HG03354 (cell line): ENCODE measurements at regions not wholly inside any gene's neighbourhood (a gene's known extent, or its start where the extent isn't known, plus 50 kb on each side); places are given as distances from the start of the nearest gene placed in this dataset.
"Not testable (repeated sequence)": the region's sequence is repeated elsewhere in the genome, so short reads cannot be mapped to it uniquely, and the experiment has no call there.

Experiments used
- ATAC-seq: cut with Tn5 transposase; IDR thresholded peaks from one replicate; pipeline ENCODE4 v1.9.1; 2021; ENCODE audit warnings: mild to moderate bottlenecking; ENCODE audit not compliant: unreplicated experiment, poor library complexity, severe bottlenecking

- ATAC-seq = no peak
Measured at GRCh38 chr14:83047059-83047830, 1513.6 kb upstream of the SEL1L start.

DNA sequence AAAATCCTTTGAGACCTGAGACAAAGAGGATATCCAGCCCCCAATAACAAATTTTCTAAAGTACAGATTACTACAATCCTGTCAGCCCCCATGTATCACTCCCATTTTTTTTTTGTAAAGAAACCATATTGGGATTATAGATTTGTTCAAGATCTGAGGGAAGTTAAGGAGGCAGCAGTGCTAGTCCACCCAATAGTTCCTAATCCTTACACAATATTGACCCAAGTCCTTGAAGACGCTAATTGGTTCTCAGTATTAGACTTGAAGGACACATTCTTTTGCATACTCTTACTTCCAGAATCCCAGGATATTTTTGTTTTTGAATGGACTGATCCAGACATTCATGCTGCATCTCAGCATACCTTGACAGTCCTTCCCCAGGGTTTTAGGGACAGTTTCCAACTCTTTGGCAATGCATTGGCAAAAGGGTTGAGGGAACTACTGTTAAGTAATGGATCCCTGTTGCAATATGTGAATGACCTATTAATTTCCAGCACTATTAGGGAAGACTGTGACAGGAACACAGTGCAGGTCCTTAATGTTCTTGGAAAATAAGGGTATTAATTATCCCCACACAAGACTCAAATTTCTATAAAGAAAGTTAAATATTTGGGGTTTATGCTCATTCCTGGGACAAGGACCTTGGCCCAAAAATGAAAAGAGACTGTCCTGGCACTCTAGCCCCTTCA, 1519.5 kb upstream of the SEL1L start:
- no peak for ATAC-seq

DNA sequence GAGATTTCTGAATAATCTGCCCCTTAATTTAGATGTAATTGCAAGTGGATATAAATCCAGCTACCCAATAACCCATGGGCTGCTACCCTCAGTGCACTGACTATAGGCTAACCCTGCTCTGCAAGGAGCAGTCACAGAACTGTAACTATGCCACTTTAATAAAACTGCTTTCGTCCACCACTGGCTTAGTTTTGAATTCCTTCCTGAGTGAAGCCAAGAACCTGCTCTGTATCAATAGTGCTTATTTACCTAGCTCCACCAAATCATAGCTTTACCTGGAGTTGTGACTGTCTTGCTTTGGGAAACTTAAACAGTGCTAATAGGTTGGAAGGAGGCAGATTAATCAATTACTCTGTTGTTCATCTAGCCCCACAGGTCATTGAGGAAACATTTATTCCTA, 1524.4 kb upstream of the SEL1L start:
- no peak for ATAC-seq

DNA sequence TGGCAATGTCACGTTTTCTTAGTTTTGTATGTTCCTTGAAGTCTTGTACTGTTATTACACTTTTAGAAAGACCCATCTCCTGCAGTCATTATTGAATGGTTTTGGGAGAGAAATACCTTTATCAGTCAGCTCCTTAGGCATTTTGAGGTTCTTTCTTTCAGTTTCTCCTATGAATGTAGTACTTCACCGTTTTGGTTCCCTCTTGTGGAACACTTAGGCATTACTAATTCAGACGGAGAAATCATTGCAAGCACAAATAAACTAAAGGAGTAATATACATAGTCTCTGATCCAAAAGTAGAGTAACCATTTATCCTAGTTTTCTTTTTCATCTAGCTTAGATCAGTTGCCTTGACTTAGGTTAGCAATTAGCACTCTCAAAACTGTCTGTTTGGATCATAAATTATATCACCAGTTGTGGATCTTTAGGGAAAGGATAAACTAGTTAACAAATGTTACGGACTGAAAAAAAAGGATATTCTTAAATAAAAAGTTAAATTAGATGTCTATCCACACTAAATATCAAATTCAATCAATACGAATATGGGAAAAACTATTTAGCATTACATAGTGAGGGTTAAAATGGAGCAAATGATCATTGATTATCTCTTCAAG, 1538.3 kb upstream of the SEL1L start:
- peak; percentile 68 for ATAC-seq

DNA sequence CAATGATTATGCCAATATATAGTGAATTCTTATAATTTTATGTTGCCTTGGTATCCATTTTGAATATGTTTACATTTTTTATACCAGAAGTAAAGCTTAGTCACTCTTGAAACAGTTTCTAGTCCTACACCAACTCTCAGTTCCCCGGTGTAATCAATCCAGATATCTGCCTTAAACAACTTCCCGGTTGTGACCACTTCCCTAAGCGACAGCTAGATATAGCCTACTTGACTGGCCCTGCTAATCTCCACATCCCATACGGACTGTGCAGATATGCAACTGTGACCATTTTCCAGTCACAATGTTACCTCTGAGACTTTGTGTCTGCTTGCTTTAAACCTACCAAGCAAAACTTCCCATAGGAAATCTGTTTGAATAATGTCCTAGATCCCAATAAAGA, 1551.5 kb upstream of the SEL1L start:
- no peak for ATAC-seq

DNA sequence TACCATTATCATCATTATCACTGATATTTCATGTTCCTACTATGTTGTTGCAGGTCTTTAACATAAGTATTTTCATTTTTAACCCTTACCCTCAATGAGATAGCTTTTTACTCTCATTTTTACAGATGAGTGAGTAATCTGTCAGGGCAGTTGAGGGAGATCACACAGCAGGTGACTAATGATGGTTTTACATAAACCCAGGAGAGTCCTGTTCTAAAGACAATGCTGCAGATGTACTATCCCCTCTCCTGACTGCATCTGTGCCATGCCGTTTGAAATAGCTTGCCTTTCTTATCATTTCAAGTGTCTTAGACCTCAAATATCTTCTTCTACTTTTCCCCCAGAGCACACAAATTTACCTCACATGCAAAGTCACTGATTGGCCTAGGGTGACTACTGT, 1552.1 kb upstream of the SEL1L start:
- no peak for ATAC-seq

- not testable (repeated sequence) for ATAC-seq
Measured at GRCh38 chr14:83091991-83092956, 1558.6 kb upstream of the SEL1L start.

- no peak for ATAC-seq
Measured at GRCh38 chr14:83096092-83096491, 1562.4 kb upstream of the SEL1L start.

- no peak for ATAC-seq
Measured at GRCh38 chr14:83101846-83102245, 1568.2 kb upstream of the SEL1L start.

DNA sequence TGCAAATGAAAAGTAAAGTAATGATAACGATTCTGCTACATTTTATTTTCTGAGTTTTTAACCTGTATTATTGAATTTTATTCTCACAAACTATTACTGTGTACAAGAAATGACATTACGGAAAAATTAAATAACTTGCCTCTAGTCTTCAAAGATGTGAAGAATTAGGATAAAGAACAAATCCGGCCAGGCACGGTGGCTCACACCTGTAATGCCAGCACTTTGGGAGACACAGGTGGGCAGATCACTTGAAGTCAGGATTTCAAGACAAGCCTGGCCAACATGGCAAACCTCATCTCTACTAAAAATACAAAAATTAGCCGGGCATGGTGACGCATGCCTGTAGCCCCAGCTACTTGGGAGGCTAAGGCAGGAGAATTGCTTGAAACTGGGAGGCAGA, 1584.4 kb upstream of the SEL1L start:
- no peak for ATAC-seq

GRCh38 chr14:83120187-83120586, 1586.5 kb upstream of the SEL1L start:
- no peak for ATAC-seq

GRCh38 chr14:83126076-83126475, 1592.4 kb upstream of the SEL1L start:
- no peak for ATAC-seq

DNA sequence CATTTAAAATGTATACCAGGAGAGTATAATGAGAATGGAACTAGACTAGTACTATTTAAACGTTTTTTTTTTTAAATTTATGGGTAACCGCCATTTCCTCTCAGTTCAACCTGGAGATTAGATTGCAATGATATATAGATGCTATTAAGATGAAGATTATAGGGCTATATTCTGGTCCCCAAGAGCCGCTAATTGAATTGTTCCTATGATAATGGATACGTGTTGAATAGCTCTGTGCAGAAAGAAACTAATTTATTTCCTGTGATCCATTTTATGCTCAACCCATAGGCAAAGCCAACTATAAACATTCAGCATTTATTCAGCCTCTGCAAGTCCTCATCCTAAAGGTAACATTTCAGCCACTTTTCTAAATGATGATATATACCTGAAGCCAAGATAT, 1595.1 kb upstream of the SEL1L start:
- ATAC-seq = no peak

DNA sequence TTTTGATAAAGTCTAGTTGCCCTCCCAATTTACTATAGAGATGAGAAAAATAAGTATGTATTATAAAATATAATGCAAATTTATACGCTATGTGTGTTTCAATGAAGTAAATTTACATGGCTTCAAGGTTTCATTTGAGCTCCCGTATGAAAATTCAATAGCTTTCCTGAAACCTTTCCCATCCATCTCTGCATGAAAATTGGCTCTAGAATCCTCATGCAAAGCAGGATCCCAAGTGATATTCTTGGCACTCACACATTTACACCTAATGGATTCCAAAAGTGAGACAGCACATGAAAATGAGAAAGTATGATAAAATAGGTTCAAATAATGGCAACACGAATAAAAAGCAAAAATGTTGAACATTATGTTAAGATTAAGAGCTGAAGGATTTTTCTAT, 1595.8 kb upstream of the SEL1L start:
- ATAC-seq = no peak

GRCh38 chr14:83133981-83134645, 1600.5 kb upstream of the SEL1L start:
- no peak for ATAC-seq

- no peak for ATAC-seq
Measured at GRCh38 chr14:83140756-83141155, 1607.1 kb upstream of the SEL1L start.

GRCh38 chr14:83147006-83147405, 1613.4 kb upstream of the SEL1L start:
- no peak for ATAC-seq

GRCh38 chr14:83151571-83151970, 1617.9 kb upstream of the SEL1L start:
- no peak for ATAC-seq

DNA sequence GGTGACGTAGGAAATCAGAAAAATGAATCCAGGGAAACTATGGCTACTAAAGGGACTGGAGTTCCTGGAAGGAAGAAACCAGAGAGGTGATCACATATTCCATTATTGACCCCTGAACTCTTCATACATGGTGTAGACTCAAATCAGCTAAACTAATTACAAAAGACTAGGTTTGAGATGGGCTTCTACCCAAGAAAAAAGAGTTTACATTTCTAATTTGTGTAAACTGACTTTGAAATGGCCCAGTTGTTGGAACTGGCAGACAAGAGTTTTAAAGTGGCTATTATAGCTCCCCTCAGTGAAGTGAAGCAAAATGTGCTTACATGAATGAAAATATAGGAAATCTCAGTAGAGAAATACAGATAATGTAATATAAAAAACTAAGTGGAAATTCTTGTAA, 1619.4 kb upstream of the SEL1L start:
- ATAC-seq = no peak
